ENCODE measurements at regions not wholly inside any gene's neighbourhood (a gene's known extent, or its start where the extent isn't known, plus 50 kb on each side); places are given as distances from the start of the nearest gene placed in this dataset.

DNA sequence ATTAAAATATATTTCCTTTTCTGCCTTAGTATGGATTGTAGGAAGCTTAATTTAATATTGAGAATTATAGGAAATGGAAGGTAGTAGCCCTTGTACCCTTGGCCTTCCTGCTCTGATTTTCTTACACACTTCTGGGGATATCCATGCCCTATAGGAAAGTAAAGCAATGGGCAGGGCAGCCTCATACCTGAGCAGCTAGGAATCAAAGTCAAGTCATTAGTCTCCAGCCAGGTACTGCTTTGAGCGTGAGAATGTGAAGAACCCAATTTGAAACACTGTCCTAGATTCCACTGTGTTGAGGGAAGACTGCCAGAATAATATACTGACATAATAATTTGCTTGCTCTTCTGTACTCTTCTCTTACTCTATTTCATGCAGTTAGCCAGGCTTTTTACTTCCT is 51.0 kb upstream of the L3MBTL3 start:
- DNase-seq: no peak

GRCh38 chr6:129966125-129966524 is 52.3 kb upstream of the L3MBTL3 start:
- no peak for DNase-seq

- DNase-seq: no peak
Measured at GRCh38 chr6:129965096-129965495, 53.3 kb upstream of the L3MBTL3 start.

DNA sequence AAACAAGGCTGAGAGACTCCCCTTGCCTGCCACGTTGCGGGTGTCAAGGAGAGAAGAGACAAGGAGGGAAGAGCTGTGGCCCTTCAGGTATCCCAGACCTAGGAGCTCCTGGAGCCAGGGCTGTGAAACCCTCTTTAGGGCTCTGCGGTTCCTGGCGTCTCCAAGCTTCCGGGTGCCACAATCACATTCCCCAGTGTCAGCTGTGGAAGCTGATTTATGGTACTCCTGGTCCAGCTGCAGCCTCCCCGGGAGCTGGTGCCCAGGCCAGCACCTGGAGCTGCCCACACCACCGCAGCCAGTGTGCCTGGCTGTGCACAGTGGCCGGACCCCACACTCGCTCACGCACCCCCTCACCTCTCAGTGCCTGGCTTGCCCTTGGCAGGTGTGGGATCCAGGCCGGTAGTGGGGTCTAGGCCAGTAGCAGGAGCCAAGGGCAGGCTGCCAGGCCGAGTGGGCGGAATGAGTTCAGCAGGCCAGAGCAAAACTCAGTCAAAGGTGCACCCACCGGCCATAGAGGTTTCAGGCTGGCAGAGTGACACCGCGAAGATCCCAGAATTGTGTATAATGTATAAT is 58.9 kb upstream of the L3MBTL3 start:
- DNase-seq: no peak

GRCh38 chr6:129957941-129958898 is 60.2 kb upstream of the L3MBTL3 start:
- DNase-seq: no peak

- no peak for DNase-seq
Measured at GRCh38 chr6:129955584-129955983, 62.8 kb upstream of the L3MBTL3 start.

- DNase-seq: no peak
Measured at GRCh38 chr6:129954749-129955431, 63.5 kb upstream of the L3MBTL3 start.

DNA sequence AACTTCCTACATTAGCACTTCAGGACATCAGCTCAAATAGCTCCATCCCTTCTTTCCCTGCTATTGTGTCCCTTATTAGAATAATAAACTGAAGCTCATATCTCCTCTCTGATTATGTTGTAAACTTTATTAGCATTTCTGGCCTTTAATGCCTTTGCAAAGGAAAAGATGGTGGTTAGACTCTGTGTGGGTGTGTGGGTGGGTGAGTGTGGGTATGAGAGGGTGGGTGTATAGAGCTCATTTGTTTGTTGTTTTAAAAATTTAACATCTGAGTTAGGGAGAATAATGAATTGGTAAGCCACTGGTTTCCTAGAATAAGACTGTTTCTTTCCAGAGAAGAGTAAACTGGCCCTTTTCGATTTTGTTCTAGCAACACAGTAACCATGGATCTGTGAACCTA is 70.6 kb upstream of the L3MBTL3 start:
- DNase-seq: no peak

- DNase-seq: no peak
Measured at GRCh38 chr6:129946439-129947140, 71.8 kb upstream of the L3MBTL3 start.

DNA sequence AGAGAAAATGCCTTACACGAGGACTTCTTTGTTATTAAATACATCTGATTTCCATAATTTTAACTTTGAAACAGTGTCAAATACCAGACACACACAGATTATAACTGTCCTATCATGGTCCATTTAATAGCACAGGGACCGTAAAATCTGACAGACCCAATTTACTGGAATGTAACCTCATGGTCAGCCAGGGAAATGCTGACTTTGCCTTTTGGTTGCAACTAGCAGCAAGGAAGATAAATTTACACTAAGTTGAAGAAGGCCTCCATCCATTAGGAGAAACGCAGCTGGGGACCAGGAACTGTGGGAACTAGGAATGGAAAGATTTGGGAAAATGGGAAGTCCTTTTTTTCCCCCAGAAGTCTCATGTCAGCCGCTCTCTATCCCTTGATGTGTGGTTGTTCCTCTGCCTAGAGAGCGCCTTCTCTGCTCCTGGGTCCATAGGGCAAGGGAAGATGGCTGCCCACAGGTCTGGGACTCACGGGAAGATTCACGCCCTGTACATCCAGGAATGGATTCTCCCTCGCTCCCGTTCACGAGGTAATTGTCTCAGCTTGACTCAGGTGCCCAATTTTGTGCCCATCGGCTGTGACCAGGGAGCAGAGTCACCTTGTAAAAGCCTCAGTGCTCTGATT is 74.6 kb upstream of the L3MBTL3 start:
- DNase-seq: no peak

DNA sequence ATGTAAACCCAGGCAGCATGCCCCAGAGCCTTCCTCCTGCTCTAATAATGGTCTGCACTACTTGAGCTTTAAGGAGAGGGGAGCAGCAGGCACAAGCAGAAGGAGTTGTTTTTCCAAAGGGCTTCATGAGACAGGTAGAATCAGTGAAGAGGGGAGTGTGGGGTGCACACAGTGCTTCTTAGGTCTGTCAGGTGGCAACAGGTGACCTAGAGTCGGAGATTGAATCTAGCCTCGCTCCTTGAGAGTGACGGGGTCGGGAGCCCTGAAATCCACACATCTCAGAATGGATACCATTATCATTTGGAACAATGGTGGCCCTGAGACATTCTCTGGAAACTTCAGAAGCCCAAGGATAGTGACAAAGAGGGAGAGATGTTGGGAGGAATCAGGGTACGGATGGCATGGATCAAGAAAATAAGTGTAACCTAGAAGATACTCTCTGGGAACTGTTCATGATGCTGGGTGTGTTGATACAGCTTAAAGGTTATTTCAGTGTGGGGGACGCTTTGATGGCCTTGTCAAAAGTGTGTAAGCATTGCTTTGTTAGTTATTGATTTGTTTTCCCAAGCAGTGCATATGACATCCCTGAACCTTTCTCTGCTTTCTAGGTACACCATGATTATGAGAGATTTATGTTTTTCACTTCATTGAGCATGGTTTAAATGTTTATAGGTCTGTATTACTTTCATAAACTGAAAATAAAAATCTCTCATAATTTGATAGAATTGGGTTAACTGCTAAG is 77.8 kb upstream of the L3MBTL3 start:
- no peak for DNase-seq

DNA sequence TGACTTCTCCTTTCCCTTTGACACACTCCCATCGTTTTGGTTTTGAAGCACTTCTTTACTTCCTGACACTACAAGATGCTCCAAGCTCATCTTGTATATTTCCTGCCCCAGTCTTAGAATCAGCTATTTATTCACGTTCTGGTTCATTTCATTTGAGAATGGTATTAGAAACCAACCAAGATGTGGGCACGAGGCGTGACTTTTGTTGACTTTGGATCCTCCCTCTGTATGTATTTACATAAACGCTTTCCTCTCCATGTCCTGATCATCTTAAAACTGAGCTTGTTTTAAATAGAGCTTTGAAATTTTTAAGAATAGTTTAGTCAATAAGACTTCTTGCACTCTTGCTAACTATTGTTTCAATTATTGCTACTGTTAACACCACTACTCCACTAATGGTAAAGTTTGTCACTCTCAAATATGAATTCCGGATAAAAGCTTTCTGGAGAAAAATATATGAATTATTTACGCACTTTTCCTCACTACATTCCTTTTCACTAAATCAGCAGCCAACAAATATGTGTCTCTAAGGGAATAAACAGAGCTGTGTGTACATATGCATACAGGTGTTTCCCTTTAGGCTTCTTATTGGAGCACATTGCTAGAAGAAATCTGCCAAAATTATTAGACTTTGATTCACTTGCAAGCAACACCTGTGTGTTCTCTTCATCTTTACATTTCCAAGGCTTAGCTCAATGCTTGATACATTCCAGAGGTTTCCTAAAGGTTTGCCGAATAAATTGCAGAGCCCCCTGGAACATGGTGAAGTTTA is 77.3 kb upstream of the TMEM244 start:
- no peak for DNase-seq

DNA sequence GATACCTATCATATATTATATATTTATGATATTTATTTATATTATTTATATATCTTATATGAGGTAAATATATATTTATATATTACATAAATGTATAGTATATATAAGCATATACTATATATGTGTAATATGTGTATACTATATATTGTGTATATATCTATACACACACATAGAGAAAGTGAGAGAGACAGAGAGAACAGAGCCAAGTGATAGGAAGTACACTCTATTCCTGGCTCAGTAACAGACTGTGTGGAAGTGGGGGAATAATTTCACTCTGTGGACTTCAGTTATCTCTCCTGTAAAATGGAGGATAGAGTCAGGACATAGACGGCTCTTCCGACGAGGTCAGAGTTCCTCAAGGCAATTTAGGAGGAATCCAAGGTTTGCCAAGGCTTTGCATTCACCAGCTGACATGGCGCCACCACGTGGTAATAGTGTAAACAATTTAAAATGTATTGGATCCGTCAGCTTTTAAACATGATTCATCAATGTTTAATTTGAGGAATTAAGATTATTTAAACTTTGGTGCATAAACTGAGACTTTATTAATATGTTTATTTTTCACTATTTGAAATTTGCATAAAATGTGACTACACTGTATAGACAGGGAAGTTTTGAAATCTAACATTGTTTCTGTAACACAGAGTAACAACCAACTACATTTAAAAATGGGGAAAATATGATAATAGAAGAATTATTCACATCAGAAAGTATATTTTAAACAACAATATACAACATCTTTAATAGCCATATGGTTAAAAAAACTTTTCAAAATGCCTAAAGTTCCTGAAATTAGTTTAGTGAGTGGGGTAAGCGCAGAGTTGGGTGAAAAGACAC is 75.4 kb upstream of the TMEM244 start:
- peak in 25 of 56 donors; percentile 2 to 70 (median 16) for DNase-seq

- no peak for DNase-seq
Measured at GRCh38 chr6:129932321-129932720, 71.2 kb upstream of the TMEM244 start.

DNA sequence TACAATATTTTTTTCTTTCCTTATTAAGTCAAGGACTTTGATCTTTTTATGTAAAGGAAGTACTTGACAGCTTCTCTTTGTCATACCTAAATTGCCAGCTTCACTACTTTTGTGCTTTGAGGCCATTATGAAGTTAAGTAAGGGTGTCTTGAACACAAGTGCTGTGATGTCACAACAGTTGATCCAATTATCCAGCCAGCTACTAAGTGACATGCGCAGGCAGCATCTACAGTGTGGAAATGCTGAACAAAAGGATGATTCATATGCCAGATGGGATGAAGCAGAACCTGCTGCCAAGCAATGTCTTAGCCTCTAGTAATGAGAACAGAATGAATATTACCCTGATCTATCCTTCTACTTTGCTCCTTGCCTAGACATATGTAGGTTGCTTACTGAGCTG is 68.3 kb upstream of the TMEM244 start:
- peak in 42 of 56 donors; percentile 1 to 71 (median 30) for DNase-seq

DNA sequence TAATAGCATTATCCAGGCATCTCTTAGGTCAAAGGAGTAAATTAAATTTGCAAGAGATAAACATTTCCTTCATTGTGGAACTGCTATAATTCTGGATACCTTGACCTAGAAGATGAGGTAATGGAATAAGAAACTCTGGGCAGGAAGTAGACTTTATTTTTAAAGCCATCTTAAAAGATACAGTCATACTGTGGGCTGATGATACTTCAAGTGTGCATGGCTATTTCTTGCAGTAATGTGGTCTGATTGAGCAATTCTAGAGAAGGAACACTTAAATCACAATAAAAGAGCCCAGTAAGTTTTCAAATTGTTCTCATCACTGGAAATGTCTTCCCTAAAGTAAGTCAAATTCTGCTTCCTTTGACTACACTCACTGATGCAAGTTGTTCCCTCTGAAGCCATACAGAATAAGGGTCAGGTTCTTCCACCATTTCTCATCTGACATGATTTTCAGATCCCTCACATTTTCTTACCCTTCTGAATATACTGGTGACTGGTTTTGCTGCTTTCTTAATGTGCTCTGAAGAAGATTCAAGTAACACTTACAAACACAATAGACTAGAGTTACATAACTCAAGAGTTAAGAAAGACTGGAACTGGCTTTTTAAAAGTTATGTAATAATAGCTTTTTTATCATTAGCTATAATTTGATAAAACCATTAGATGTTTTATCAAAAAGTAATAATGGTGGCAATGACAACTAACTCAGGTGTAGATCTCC is 62.6 kb upstream of the TMEM244 start:
- DNase-seq: no peak

GRCh38 chr6:129921169-129921817 is 60.2 kb upstream of the TMEM244 start:
- no peak for DNase-seq
